ENCODE measurements at regions not wholly inside any gene's neighbourhood (a gene's known extent, or its start where the extent isn't known, plus 50 kb on each side); places are given as distances from the start of the nearest gene placed in this dataset.

GRCh38 chr4:89468602-89469001 lies 161.0 kb upstream of the GPRIN3 start:
- no peak for TF ChIP-seq ARNT (IDR thresholded peaks at IDR 0.05)
- no peak for TF ChIP-seq ZNF121 (CRISPR knock-in tag; conservative IDR thresholded peaks at IDR 0.05)
- TF ChIP-seq AFF1 (IDR thresholded peaks at IDR 0.05; ENCODE audit: low read depth in 1 of 2, partially characterized antibody in 2 of 2), result no peak
- TF ChIP-seq JUND (IDR thresholded peaks at IDR 0.05; ENCODE audit: borderline replicate concordance, low read depth, low read length), result no peak
- TF ChIP-seq JUND (tag; IDR thresholded peaks at IDR 0.05; ENCODE audit: borderline replicate concordance, low read depth, low read length), result no peak
- no peak for TF ChIP-seq HDAC1 (IDR thresholded peaks at IDR 0.05)
- TF ChIP-seq SMAD4 (CRISPR knock-in tag; conservative IDR thresholded peaks at IDR 0.05), result no peak
- TF ChIP-seq CTCF (IDR thresholded peaks at IDR 0.05 in 2 of 3, conservative IDR thresholded peaks at IDR 0.05 in 1 of 3; ENCODE audit: insufficient read depth in 2 of 3, low read depth in 1 of 3, low read length in 3 of 3), result no peak
- TF ChIP-seq TAF1 (IDR thresholded peaks at IDR 0.05; ENCODE audit: control insufficient read depth, extremely low read depth, insufficient read depth, low read length, severe bottlenecking), result no peak
- no peak for TF ChIP-seq POLR2A (conservative IDR thresholded peaks at IDR 0.05)
- TF ChIP-seq JUN (IDR thresholded peaks at IDR 0.05; ENCODE audit: borderline replicate concordance, low read depth, low read length), result no peak
- TF ChIP-seq JUN (CRISPR knock-in tag; IDR thresholded peaks at IDR 0.05; ENCODE audit: borderline replicate concordance), result no peak
- no peak for TF ChIP-seq PHF20 (IDR thresholded peaks at IDR 0.05; ENCODE audit: partially characterized antibody)
